A549 (cell line): ENCODE measurements at regions not wholly inside any gene's neighbourhood (a gene's known extent, or its start where the extent isn't known, plus 50 kb on each side); places are given as distances from the start of the nearest gene placed in this dataset.

Source experiments
- ATAC-seq, 2 experiments: fragments of 200-7000 bp in 1 of 2; fragments of >200 bp in 1 of 2; cut with Nextera tagmentation in 1 of 2; cut with Tn5 transposase in 1 of 2; 3 replicates each; pipeline versions ENCODE4 v1.8.0 to v1.9.1; 2018 to 2020; ENCODE audit warnings: mild to moderate bottlenecking in 1 of 2, moderate library complexity in 1 of 2
- CTCF ChIA-PET: fragments of 300-600 bp; sonication (Branson Sonifier 250); formaldehyde crosslinking; extraction: SDS; loops from one replicate; lab custom pipeline; 2021; ENCODE audit warnings: antibody characterized with exemption, inconsistent platforms; lab: Yijun Ruan, JAX
- POLR2A ChIA-PET: fragments of 350-600 bp; formaldehyde crosslinking; extraction: SDS; loops from one replicate; lab custom pipeline; 2021; ENCODE audit warnings: antibody characterized with exemption, inconsistent platforms; lab: Yijun Ruan, JAX
- DNase-seq, 2 experiments: peaks; one replicate each; pipeline versions ENCODE4 v3.0.0 to v3.0.0-alpha.2; 2011 to 2016; ENCODE audit warnings: low read depth in 1 of 2, low spot score in 1 of 2
- FAIRE-seq: peaks from 2 replicates; lab custom pipeline; 2011; peaks lifted over from hg19 to GRCh38; lab: Jason Lieb, UNC
- H3K27ac ChIP-seq, 2 experiments: fragments of >200 bp; sonication (Bioruptor Twin); formaldehyde crosslinking; 3 replicates each; pipeline ENCODE4 v1.5.1; 2016 to 2017
- H3K4me1 ChIP-seq: fragments of >200 bp; sonication (Bioruptor Twin); formaldehyde crosslinking; 3 replicates; pipeline ENCODE4 v1.6.1; 2016
- H3K4me2 ChIP-seq: fragments of >200 bp; sonication (Bioruptor Twin); formaldehyde crosslinking; 3 replicates; pipeline ENCODE4 v1.6.1; 2016
- H3K4me3 ChIP-seq: fragments of >200 bp; sonication (Bioruptor Twin); formaldehyde crosslinking; 3 replicates; pipeline ENCODE4 v1.5.1; 2016
- H3K9me3 ChIP-seq: fragments of >200 bp; sonication (Bioruptor Twin); formaldehyde crosslinking; 3 replicates; pipeline ENCODE4 v1.6.1; 2016
- BHLHE40 ChIP-seq: IDR thresholded peaks from 2 replicates; pipeline ENCODE4 v1.6.1; 2012; ENCODE audit warnings: low read depth, low read length, inconsistent platforms
- CBX2 ChIP-seq: fragments of 200-600 bp; sonication (generic); IDR thresholded peaks from 2 replicates; pipeline ENCODE4 v1.6.1; 2016; ENCODE audit warnings: low read depth, mild to moderate bottlenecking, borderline replicate concordance
- CBX8 ChIP-seq: fragments of 200-600 bp; sonication (generic); IDR thresholded peaks from 2 replicates; pipeline ENCODE4 v1.6.1; 2016
- CEBPB ChIP-seq, 2 experiments: fragments of >200 bp in 1 of 2; sonication (Bioruptor Twin) in 1 of 2; formaldehyde crosslinking in 1 of 2; IDR thresholded peaks; 2 replicates each; pipeline ENCODE4 v1.6.1; 2012 to 2016
- CHD2 ChIP-seq: fragments of 150-350 bp; IDR thresholded peaks from 2 replicates; pipeline ENCODE4 v1.6.1; 2014; ENCODE audit warnings: low read length; ENCODE audit not compliant: partially characterized antibody
- ESRRA ChIP-seq: fragments of 150-350 bp; IDR thresholded peaks from 2 replicates; pipeline ENCODE4 v1.6.1; 2014; ENCODE audit warnings: mild to moderate bottlenecking, low read length, borderline replicate concordance
- FOSB ChIP-seq: fragments of 250-450 bp; sonication (Bioruptor Pico); IDR thresholded peaks from 2 replicates; pipeline ENCODE4 v1.5.0; 2020; ENCODE audit warnings: mild to moderate bottlenecking, moderate library complexity
- HEYL ChIP-seq: fragments of 250-450 bp; sonication (Bioruptor Pico); IDR thresholded peaks from 2 replicates; pipeline ENCODE4 v1.8.0; 2021; ENCODE audit warnings: mild to moderate bottlenecking, moderate library complexity
- HOXA7 ChIP-seq: fragments of 250-450 bp; sonication (Bioruptor Pico); IDR thresholded peaks from 2 replicates; pipeline ENCODE4 v1.5.0; 2020; ENCODE audit warnings: mild to moderate bottlenecking, moderate library complexity
- HOXB5 ChIP-seq: fragments of 250-450 bp; sonication (Bioruptor Pico); IDR thresholded peaks from 2 replicates; pipeline ENCODE4 v1.5.0; 2020; ENCODE audit warnings: mild to moderate bottlenecking, moderate library complexity
- JUNB ChIP-seq: fragments of >200 bp; sonication (Bioruptor Twin); formaldehyde crosslinking; IDR thresholded peaks from 2 replicates; pipeline ENCODE4 v1.6.1; 2016
- MAFK ChIP-seq: fragments of 450-650 bp; IDR thresholded peaks from 2 replicates; pipeline ENCODE4 v1.6.1; 2014; ENCODE audit not compliant: partially characterized antibody
- NR3C1 ChIP-seq: fragments of >200 bp; sonication (Bioruptor Twin); formaldehyde crosslinking; IDR thresholded peaks from 3 replicates; pipeline ENCODE4 v1.6.1; 2017
- POLR2AphosphoS2 ChIP-seq: conservative IDR thresholded peaks from 2 replicates; pipeline ENCODE4 v1.6.1; 2012; ENCODE audit warnings: low read length, improper control_type of control experiment, inconsistent platforms
- ZC3H11A ChIP-seq: fragments of 450-650 bp; IDR thresholded peaks from 2 replicates; pipeline ENCODE4 v1.6.1; 2014; ENCODE audit warnings: antibody characterized with exemption, mild to moderate bottlenecking
- ZNF302 ChIP-seq: fragments of 250-450 bp; sonication (Bioruptor Pico); IDR thresholded peaks from 2 replicates; pipeline ENCODE4 v1.9.0; 2021; ENCODE audit warnings: inconsistent platforms, mild to moderate bottlenecking, moderate library complexity
- ZSCAN20 ChIP-seq: fragments of 250-450 bp; sonication (Bioruptor Pico); IDR thresholded peaks from 2 replicates; pipeline ENCODE4 v1.8.0; 2022; ENCODE audit warnings: mild to moderate bottlenecking, moderate library complexity
- WGBS: methylation state at CpG from one replicate; pipeline ENCODE4 v1.1.6; 2017; ENCODE audit errors: missing lambda C conversion rate; 5-methylcytosine and 5-hydroxymethylcytosine counted together
- TF ChIP-seq, protein P1 (sequence below): fragments of 250-450 bp; sonication (Bioruptor Pico); IDR thresholded peaks from 2 replicates; pipeline ENCODE4 v1.5.0; 2021; ENCODE audit warnings: mild to moderate bottlenecking, moderate library complexity, borderline replicate concordance
- TF ChIP-seq, protein P2 (sequence below): fragments of 450-650 bp; IDR thresholded peaks from 2 replicates; pipeline ENCODE4 v1.6.1; 2014; ENCODE audit warnings: antibody characterized with exemption

GRCh38 chr14:49315570-49315969 is 270.6 kb downstream of the RPS29 start (continued):
- TF ChIP-seq CHD2 (no peak), ESRRA (no peak)

GRCh38 chr14:49314737-49315136 is 271.4 kb downstream of the RPS29 start:
- no peak for TF ChIP-seq ZSCAN20
- TF ChIP-seq FOSB (CRISPR knock-in tag): no peak
- TF ChIP-seq CBX2: no peak
- no peak for TF ChIP-seq BHLHE40
- TF ChIP-seq POLR2AphosphoS2: no peak
- no peak for TF ChIP-seq MAFK
- no peak for TF ChIP-seq CBX8
- TF ChIP-seq ZNF302 (CRISPR knock-in tag): no peak
- TF ChIP-seq CEBPB (IDR thresholded peaks at IDR 0.05): no peak
- no peak for TF ChIP-seq ZC3H11A
- TF ChIP-seq HOXB5 (CRISPR knock-in tag): no peak
- TF ChIP-seq HEYL (CRISPR knock-in tag): no peak
- Histone ChIP-seq H3K9me3 (no peaks in the 10 kb centered on the region), H3K4me2 (no peak overlapping the region), H3K27ac (no peak overlapping the region), H3K4me1 (no peaks in the 10 kb centered on the region), H3K4me3 (no peak overlapping the region)
- 44% methylated on average over 3 of the region's 3 CpGs for WGBS
- no peak for DNase-seq
- POLR2A ChIA-PET: no interaction called here
- FAIRE-seq: no peak
- no peak for ATAC-seq
- CTCF ChIA-PET: interaction anchor here (1.1 kb wide), 1 partner anchor 12 kb away, joined by 3 read pairs; no protein-coding TSS in a partner anchor

DNA sequence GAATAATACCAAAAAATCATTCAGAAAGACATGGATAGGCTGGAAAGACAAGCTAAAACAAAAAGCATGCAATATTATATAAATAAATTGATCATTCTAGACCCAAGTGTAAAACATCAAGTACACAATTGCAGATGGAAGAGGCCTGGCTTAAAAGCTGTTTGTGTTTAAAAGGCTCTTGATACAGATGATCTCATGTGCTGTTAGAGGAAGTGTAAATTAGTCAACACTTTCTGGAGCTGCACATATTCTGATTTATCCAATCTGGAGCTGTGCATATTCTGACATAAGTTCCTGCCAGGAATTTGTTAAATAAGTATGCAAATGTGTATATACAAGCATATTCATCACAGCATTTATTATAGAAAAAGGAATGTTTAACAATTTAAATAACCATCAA is 273.1 kb downstream of the RPS29 start:
- peak; percentile 23 for FAIRE-seq
- no peak overlapping the region for H3K4me3 ChIP-seq
- ChIA-PET POLR2A (no interaction called here), CTCF (no interaction called here)
- no peaks in the 10 kb centered on the region for H3K4me1 ChIP-seq
- H3K27ac ChIP-seq: no peak overlapping the region
- no peak for ATAC-seq
- no peak overlapping the region for H3K4me2 ChIP-seq
- DNase-seq: no peak
- TF ChIP-seq HOXA7 (CRISPR knock-in tag) (no peak), JUNB (no peak), ESRRA (no peak), NR3C1 (no peak)
- TF ChIP-seq, protein P1, sequence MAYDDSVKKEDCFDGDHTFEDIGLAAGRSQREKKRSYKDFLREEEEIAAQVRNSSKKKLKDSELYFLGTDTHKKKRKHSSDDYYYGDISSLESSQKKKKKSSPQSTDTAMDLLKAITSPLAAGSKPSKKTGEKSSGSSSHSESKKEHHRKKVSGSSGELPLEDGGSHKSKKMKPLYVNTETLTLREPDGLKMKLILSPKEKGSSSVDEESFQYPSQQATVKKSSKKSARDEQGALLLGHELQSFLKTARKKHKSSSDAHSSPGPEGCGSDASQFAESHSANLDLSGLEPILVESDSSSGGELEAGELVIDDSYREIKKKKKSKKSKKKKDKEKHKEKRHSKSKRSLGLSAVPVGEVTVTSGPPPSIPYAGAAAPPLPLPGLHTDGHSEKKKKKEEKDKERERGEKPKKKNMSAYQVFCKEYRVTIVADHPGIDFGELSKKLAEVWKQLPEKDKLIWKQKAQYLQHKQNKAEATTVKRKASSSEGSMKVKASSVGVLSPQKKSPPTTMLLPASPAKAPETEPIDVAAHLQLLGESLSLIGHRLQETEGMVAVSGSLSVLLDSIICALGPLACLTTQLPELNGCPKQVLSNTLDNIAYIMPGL (CRISPR knock-in tag): no peak
- TF ChIP-seq, protein P2, sequence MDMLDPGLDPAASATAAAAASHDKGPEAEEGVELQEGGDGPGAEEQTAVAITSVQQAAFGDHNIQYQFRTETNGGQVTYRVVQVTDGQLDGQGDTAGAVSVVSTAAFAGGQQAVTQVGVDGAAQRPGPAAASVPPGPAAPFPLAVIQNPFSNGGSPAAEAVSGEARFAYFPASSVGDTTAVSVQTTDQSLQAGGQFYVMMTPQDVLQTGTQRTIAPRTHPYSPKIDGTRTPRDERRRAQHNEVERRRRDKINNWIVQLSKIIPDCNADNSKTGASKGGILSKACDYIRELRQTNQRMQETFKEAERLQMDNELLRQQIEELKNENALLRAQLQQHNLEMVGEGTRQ: no peak
- TF ChIP-seq, all 56 proteins: peak for 0
- no peaks in the 10 kb centered on the region for H3K9me3 ChIP-seq

DNA sequence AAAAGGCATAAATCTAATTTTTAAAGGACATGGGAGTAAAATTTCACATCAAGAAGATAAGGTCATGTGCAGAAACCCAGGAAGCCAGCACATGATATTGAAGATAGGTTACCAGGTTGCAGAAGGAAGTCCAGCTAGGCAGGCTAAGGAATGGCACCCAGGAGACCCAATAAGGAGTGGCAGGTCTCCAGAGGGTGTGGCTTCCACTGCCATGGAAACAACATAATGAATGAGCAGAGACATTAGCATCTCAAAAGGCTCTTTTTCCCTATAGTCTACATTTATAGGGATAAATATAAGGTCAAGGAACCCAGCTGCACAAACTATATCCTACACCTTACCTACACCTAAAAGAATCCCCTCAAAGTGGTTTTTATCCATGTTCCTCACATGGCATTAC is 275.9 kb downstream of the RPS29 start:
- H3K27ac ChIP-seq: no peak overlapping the region
- no peak for ATAC-seq
- no peak overlapping the region for H3K4me3 ChIP-seq
- CTCF ChIA-PET: interaction anchor here (0.6 kb wide), 1 partner anchor 319 kb away, joined by 3 read pairs; no protein-coding TSS in a partner anchor
- TF ChIP-seq, protein P1 (CRISPR knock-in tag): no peak
- H3K4me2 ChIP-seq: no peak overlapping the region
- no peaks in the 10 kb centered on the region for H3K9me3 ChIP-seq
- DNase-seq: no peak
- no peaks in the 10 kb centered on the region for H3K4me1 ChIP-seq
- POLR2A ChIA-PET: no interaction called here
- FAIRE-seq: no peak
